AG04449 (cell line): ENCODE measurements at regions not wholly inside any gene's neighbourhood (a gene's known extent, or its start where the extent isn't known, plus 50 kb on each side); places are given as distances from the start of the nearest gene placed in this dataset.

Source experiments
- CTCF ChIA-PET: fragments of 350-600 bp; formaldehyde crosslinking; extraction: SDS; loops from one replicate; lab custom pipeline; 2021; ENCODE audit warnings: antibody characterized with exemption; lab: Yijun Ruan, JAX
- POLR2A ChIA-PET: fragments of 400-600, 350-600 bp; formaldehyde crosslinking; extraction: SDS; loops from one replicate; lab custom pipeline; 2020; ENCODE audit warnings: antibody characterized with exemption, inconsistent platforms; lab: Yijun Ruan, JAX
- DNase-seq: peaks from one replicate; pipeline ENCODE4 v3.0.0-alpha.2; 2010; ENCODE audit warnings: low read depth, low spot score
- H3K4me3 ChIP-seq: 2 replicates; pipeline ENCODE4 v1.5.1; 2011; ENCODE audit warnings: low read depth, mild to moderate bottlenecking, control low read depth, low read length
- CTCF ChIP-seq: IDR thresholded peaks from one replicate; pipeline ENCODE4 v1.5.1; 2011; ENCODE audit warnings: mild to moderate bottlenecking, moderate library complexity, low read length, control low read depth, inconsistent platforms; ENCODE audit not compliant: insufficient read depth; ENCODE audit errors: missing control alignments

- ChIA-PET CTCF (no interaction called here), POLR2A (no interaction called here)
- H3K4me3 ChIP-seq: no peak overlapping the region
- no peak for DNase-seq
- TF ChIP-seq CTCF: no peak
These were observed 197.1 kb downstream of the PHETA1 start for GRCh38 chr12:111171832-111172231.

GRCh38 chr12:111171345-111171744, 197.6 kb downstream of the PHETA1 start:
- no peak for TF ChIP-seq CTCF
- CTCF ChIA-PET: no interaction called here

GRCh38 chr12:111170543-111170942, 198.4 kb downstream of the PHETA1 start:
- ChIA-PET POLR2A (no interaction called here), CTCF (no interaction called here)
- DNase-seq: no peak
- no peak overlapping the region for H3K4me3 ChIP-seq
- TF ChIP-seq CTCF: no peak

More at GRCh38 chr12:111171345-111171744, 197.6 kb downstream of the PHETA1 start:
- DNase-seq: no peak
- POLR2A ChIA-PET: no interaction called here
- no peak overlapping the region for H3K4me3 ChIP-seq

- DNase-seq: no peak
- H3K4me3 ChIP-seq: no peak overlapping the region
- ChIA-PET CTCF (no interaction called here), POLR2A (no interaction called here)
- TF ChIP-seq CTCF: no peak
These were observed 199.4 kb downstream of the PHETA1 start for GRCh38 chr12:111169456-111169855.

GRCh38 chr12:111169032-111169431, 199.9 kb downstream of the PHETA1 start:
- ChIA-PET POLR2A (no interaction called here), CTCF (no interaction called here)
- no peak for DNase-seq
- no peak overlapping the region for H3K4me3 ChIP-seq
- no peak for TF ChIP-seq CTCF

GRCh38 chr12:111168009-111168900, 200.6 kb downstream of the PHETA1 start:
- ChIA-PET POLR2A (no interaction called here), CTCF (no interaction called here)
- no peak for TF ChIP-seq CTCF
- H3K4me3 ChIP-seq: no peak overlapping the region
- DNase-seq: no peak
